GM12875 (cell line): ENCODE measurements at regions not wholly inside any gene's neighbourhood (a gene's known extent, or its start where the extent isn't known, plus 50 kb on each side); places are given as distances from the start of the nearest gene placed in this dataset.

Experiments
- H3K4me3 ChIP-seq: one replicate; pipeline ENCODE4 v1.5.1; 2011; ENCODE audit warnings: low read depth, low read length, control low read depth
- CTCF ChIP-seq: IDR thresholded peaks from 2 replicates; pipeline ENCODE4 v1.5.1; 2011; ENCODE audit warnings: low read depth, mild to moderate bottlenecking, control low read depth, inconsistent platforms, low read length, moderate library complexity, borderline replicate concordance; ENCODE audit not compliant: insufficient read depth

DNA sequence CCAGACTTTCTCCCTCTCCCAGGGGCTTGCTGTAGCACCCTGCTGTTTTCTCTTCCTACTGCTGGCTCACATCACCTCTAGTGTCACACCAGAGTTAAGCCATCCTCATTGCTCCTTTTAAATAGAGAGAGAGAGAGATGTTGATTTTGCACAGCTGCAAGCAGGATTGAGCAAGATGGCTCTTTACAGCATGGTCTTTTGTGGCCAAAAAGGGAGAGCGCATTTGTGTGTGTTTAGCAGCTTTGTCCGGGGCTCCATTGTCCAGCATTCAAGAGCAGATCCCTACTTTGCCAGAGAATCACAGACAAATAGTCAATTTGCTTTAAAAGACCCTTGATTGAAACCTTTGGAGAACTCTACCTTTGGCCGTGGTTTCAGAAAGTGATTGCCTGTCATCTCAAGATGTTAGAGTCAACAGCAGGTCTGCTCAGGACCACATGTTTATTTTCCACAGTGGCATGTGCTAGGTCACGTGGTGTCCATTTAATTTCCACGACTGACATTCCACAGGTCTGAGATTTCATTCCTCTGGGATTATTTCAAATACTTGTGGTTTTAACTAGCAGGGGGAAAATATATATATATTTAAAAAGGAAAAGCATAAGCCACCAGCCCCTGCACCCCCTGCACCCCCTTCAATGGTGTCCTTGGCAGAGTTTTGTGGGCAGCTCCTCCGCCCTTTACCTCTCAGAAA, 359.9 kb upstream of the SLC14A2 start:
- H3K4me3 ChIP-seq: no peak overlapping the region

GRCh38 chr18:45260125-45260524, 355.2 kb upstream of the SLC14A2 start:
- TF ChIP-seq CTCF: no peak
- no peak overlapping the region for H3K4me3 ChIP-seq

More for the DNA sequence above, 359.9 kb upstream of the SLC14A2 start:
- no peak for TF ChIP-seq CTCF

GRCh38 chr18:45266023-45266422, 349.3 kb upstream of the SLC14A2 start:
- no peak for TF ChIP-seq CTCF
- no peak overlapping the region for H3K4me3 ChIP-seq

DNA sequence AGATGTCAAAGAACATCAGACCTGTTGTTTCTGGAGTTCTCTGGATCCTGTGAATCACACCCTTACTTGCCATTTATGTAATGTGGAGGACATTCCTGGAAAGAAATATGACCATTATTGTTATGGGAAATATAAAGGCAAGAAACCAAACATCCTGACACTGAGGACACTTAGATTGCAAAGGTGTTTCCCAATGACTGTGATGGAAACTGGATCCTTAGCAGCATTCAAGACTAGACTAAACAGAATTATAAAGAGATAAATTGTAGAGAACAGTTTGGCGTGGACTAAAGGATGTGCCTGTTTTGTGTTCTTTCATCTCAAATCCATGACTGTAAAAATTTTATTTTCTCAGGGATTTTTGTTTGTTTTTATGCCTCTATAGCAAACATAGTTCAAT, 347.7 kb upstream of the SLC14A2 start:
- no peak overlapping the region for H3K4me3 ChIP-seq
- TF ChIP-seq CTCF: no peak

DNA sequence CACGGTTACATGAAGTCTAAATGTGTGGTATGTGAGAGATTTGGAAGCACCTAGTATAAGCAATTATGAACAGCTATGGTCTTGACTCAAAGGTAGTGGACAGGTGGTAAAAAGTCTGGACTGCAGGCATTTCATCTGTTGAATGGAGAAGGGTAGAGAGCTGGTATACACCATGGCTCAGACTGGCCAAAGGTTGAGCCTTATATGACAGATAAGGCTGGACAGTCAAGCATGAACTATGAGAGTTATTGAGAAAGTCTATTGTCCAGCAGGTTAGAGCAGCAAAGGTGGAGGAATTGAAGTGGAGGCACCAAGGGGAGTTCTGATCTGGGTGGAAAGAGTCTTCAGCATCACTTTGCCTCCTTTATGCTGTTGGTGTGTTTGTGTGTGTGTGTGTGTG, 346.7 kb upstream of the SLC14A2 start:
- H3K4me3 ChIP-seq: no peak overlapping the region
- no peak for TF ChIP-seq CTCF

DNA sequence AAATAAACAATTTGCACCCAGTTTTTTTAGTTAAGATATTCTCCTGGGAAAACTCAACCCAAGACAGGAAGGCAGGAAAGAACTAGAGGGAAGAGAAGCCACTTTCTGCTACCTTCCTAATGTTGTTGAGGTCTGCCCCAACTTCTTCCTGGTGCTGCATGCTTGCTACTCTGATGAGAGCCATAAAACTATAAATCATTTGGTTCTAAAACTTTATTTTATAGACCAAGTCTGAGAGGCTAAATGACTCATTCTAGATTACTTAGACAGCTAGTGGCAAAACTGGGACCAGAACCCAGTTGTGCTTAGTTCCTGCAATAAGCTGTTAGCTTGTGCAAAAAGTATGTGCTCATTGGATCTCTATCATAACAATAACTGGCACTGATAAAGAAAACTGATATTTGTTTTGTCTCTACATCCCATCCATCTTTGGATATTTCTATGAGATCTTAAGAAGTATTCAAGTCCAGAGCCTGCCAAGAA, 344.9 kb upstream of the SLC14A2 start:
- TF ChIP-seq CTCF: no peak

DNA sequence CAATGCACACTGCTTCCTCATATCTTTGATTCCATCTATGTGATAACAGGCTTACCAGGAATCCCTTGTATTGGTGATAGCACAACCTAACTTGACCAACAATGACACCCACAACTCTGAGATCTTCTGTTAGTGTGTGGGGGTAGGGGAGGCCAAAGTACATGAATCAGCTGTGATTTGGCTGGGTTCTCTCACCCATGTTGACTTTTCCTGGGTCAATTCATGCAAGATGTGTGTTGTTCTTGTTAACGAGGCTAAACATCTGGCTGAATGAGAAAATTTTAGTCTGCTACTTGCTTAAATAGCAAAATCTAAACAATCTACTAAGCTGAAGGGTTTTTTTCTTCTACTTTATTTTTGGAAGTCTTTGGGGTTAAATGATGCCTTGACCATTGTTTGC, 341.2 kb upstream of the SLC14A2 start:
- TF ChIP-seq CTCF: no peak
- H3K4me3 ChIP-seq: no peak overlapping the region

More for the DNA sequence above, 344.9 kb upstream of the SLC14A2 start:
- H3K4me3 ChIP-seq: no peak overlapping the region
